Right kidney (tissue), 1 donor: ENCODE measurements at regions not wholly inside any gene's neighbourhood (a gene's known extent, or its start where the extent isn't known, plus 50 kb on each side); places are given as distances from the start of the nearest gene placed in this dataset.
"Not testable (repeated sequence)": the region's sequence is repeated elsewhere in the genome, so short reads cannot be mapped to it uniquely, and the experiment has no call there.

Experiments
- DNase-seq: peaks from one replicate; pipeline ENCODE4 v3.0.0-alpha.2; 2016

DNA sequence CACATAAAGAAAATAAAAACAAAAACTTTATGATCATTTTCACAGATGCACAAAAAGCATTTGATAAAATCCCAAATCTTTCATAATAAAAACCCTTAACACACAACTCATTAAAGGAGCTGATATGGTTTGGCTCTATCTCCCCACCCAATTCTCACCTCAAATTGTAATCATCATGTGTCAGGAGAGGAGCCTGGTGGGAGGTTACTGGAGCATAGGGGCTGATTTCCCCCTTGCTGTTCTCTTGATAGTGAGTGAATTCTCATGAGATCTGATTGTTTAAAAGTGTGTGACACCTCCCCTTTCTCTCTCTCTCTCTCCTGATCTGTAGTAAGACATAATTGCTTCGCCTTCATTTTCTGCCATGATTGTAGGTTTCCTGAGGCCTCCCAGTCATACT, 790.7 kb downstream of the C12orf50 start:
- no peak for DNase-seq

GRCh38 chr12:87234898-87235297, 794.3 kb downstream of the C12orf50 start:
- DNase-seq, result no peak

GRCh38 chr12:87233671-87234070, 795.5 kb downstream of the C12orf50 start:
- no peak for DNase-seq

- DNase-seq, result no peak
Observed at GRCh38 chr12:87231818-87232217, 797.4 kb downstream of the C12orf50 start.

- DNase-seq, result no peak
Observed at GRCh38 chr12:87230441-87230840, 798.8 kb downstream of the C12orf50 start.

DNA sequence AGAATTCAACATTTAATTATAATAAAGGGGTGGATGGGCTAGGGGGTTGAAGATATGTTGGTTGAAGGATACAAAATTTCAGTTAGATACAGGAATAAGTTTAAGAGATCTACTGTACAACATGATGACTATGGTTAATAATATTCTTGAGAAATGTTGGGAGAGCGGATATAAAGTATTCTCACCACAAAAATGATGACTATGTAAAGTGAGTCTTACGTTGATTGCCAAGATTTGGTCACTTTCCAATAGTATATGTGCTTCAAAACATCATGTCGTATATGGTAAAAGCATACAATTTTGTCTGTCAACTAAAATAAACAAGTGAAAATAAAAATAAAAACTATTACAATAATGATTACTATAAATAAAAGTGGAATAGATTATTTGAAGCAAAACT, 802.0 kb downstream of the C12orf50 start:
- no peak for DNase-seq

DNA sequence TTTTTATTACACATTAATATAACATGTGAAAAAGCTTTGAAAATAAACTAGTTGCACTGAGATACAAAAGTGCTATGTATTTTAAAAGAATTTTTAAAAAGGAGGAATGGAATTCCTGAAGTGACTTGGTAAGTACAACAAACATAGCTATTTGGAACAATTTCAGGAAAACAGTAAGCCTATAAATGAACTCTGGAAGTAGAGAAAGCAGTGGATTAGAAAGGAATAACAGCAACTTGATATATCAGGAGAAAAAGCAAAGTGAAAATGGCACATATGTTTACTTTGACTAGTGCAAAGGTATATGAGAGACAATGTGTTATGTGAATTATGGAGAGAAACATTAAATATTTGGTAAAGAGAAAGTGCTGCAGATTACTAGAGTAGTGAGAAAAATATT, 811.7 kb downstream of the C12orf50 start:
- no peak for DNase-seq

- DNase-seq, result no peak
Observed at GRCh38 chr12:87216436-87216835, 812.8 kb downstream of the C12orf50 start.

DNA sequence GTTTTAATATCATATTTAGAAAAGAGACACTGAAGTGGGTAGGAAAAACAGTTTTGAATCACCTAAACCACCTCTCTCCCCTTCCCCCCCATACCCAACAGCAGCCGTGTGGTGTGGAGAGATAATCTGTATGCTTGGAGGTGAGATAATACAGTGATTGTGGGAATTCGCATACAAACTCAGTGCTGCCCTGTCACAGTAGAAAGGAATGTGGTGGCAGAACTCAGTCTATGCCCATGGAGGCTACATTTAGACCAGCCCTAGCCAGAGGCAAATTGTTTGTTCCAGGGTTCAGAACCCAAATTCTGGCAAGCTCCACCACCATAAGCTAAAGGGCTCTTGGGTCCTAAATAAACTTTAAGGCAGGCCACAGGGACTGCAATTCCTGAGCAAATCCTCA, 827.0 kb downstream of the C12orf50 start:
- no peak for DNase-seq

- DNase-seq, result no peak
Observed at GRCh38 chr12:87201598-87201997, 827.6 kb downstream of the C12orf50 start.

DNA sequence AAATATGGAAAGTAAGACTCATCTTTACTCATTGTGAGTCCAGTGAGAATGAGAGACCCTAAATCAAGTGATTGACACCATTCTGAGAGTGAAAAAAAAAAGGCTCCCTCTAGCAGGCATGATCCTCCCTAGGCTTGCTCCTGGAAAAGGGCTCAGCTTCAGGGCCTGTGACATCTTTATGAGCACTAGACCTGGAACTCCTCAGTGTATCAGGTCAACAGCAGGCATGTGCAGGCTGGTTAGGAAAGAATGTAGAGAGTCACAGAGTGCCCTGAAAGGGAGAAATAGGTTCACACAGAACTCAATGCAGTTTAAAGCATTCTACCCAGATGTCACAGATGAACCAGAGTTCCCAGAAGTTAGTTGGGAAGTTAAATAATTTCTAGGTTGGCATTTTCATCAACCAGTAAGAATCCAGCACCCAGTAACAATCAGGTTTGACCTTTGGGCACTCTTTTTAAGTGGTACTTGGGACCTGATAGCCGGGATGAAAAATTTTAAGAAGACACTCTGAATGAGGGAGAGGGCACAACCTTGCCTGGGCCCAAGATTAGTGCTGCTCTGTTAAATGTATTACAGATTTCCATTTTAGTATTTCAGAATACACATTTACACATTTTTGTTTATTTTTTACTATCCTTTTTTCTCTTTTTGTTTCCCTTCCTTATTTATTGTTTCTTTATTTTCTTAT, 828.8 kb downstream of the C12orf50 start:
- no peak for DNase-seq

- DNase-seq, result no peak
Observed at GRCh38 chr12:87198181-87198580, 831.0 kb downstream of the C12orf50 start.

DNA sequence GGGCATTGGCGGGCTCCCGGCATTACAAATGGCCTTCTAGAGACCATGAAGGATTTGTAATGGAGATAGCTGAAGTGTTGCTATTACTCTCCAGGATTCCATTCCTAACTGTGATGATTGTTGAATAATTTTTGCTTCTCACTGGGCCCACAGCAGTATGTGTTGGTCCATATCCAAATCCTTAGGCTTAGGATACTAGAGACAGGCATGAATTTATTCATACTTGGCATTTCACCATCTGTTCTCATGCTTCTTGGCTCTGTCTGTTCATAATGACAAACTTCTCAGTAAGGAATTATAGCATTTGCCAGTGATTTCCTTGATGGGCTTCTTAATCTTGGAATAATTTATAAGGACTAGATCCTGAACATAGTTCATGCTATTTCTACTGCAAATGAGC, 832.9 kb downstream of the C12orf50 start:
- no peak for DNase-seq

GRCh38 chr12:87194389-87194788, 834.8 kb downstream of the C12orf50 start:
- not testable (repeated sequence) for DNase-seq

DNA sequence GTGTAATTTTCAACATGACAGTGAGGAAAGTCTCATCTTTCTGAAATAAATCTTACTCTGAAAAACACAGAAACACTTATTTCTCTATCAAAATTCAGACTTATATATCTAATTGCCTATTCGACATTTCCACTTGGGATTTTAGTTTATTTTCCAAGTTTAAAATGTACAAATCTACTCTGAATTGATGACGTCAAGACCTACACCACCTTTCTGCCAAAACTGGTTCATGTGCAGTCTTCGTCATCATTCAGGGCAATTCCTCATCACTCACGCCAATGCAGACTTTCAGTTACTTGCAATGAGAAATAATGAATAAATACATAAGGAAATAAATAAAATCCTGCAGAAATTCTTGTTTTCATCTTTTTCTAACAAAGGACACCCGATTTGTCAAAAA, 843.8 kb downstream of the C12orf50 start:
- no peak for DNase-seq

- DNase-seq, result no peak
Observed at GRCh38 chr12:87182696-87183233, 846.4 kb downstream of the C12orf50 start.

GRCh38 chr12:87171356-87171755, 857.8 kb downstream of the C12orf50 start:
- no peak for DNase-seq

DNA sequence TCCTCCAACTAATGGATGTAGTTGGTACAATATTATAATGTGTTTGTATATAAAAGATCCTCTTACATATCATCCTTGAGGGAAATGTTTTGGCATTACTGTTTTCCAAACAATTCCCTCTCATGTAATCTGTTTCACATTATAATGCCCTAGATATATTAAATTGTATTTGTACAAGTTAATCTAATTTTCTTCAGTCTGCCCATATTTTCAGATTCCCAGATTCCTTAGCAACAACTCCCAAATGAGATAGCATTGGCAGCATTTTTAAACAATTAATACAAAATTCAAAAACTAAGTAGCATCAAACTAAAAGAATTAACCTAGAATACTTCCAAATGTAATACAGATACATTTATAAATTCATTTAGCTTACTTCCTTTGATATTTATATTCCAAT, 860.2 kb downstream of the C12orf50 start:
- no peak for DNase-seq

GRCh38 chr12:87165733-87166375, 863.3 kb downstream of the C12orf50 start:
- no peak for DNase-seq

- no peak for DNase-seq
Observed at GRCh38 chr12:87163122-87163521, 866.1 kb downstream of the C12orf50 start.

DNA sequence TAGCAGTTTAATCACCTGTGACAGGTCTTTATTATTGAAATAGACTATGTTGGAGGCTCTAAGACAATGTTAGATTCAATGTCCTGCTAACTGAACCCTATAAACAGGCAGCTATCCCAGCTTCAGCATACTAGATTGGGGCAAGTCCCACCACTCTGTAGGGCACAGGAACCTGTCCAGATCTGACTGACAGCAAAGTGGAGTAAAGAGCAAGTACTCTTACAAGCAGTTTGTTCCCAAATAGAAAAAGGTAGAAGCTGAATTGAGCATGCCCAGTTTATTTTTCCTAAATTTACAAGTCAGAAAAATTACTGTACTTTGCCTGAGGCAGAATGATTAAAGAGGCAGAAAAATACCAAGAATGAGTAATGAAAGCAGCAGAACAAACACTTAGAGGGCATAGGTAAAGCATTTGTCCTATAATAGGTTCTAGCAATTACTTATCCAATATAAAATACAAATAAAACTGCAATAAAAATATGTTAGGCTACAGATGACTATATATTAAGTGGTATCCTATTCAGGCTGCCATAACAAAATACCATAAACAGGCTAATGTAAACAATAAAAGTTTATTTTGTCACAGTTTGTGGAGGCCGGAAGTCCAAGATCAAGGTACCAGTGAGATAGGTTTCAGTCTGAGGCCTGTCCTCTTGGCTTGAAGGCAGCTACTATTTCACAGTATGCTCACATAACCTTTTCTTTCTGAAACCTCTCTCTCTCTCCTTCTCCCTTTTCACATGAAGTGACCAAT, 868.2 kb downstream of the C12orf50 start:
- DNase-seq, result no peak

DNA sequence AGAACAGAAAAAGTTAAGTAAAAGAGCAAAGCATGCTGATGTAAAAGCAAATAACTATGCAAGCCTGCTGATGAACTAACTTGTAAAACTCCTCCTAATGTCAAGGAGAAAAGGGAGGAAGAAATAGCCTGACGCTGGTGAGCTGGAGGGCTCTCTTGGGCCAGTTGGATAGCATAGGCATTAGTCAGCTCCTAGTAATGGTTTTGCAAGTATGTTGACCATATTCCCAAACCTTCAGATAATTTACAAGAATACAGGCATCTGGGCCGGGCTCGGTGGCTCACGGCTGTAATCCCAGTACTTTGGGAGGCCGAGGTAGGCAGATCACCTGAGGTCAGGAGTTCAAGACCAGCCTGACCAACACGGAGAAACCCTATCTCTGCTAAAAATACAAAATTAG, 871.4 kb downstream of the C12orf50 start:
- no peak for DNase-seq

DNA sequence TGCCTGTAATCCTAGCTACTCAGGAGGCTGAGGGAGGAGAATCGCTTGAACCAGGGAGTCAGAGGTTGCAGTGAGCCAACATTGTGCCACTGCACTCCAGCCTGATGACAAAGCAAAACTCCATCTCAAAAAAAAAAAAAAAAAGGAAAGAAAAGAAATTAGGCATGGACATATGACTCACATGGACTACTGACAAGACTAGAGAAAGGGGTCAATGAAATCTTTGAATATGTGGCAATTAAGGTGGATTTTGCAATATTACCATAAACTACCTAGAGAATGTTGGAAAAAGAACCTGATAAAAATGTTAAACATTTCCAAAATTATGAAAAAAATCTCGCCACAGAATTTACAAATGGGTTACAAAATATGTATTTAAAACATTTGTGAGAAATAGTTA, 873.6 kb downstream of the C12orf50 start:
- DNase-seq, result no peak
